GM12872 (cell line): ENCODE measurements at regions not wholly inside any gene's neighbourhood (a gene's known extent, or its start where the extent isn't known, plus 50 kb on each side); places are given as distances from the start of the nearest gene placed in this dataset.

Experiments
- CTCF ChIP-seq: IDR thresholded peaks from 3 replicates; pipeline ENCODE4 v1.5.1; 2011; ENCODE audit warnings: low read depth, mild to moderate bottlenecking, low read length, moderate library complexity; ENCODE audit not compliant: insufficient read depth

DNA sequence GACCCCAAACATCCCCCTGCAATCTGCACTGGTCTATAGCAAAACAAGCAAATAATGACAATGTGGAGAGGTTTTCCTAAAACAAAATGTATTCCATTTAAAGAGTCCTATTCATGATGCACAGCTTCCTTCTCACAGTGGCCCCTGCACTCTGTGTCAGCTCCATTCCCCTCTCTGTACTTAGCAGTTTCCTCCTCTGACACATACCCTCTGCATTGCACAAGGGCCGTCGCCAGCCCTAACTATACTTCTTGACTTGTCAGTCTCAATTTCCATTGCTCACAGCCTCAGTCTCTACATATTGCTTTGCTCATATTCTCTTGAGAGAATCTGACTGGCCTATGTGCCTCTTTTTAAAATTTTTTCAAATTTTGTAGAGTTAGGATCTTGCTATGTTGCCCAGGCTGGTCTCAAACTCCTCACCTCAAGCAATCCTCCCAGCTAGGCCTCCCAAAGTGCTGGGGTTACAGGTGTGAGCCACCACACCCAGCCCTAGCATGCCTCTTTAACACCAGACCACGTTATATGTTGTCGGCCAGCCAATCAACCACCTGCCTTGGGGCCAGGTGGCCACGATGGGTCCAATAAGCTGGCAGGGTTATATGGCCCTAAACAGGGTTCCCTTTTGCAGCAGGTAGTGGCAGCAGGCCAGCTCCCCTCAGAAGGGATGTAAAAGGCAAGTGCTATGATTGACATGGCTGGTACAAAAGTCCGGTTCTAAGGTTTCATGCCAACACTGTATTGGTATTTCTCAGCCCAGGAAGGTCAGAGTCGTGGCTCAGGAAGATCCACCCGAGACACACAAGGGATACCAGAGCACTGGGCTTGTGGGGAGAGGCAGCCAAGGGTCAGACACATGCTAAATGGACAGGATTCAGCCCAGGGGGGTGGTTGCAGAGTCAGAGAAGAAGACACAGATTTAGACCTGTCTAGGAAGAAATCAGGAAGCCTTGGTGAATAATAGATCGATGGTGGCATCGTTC lies 59.0 kb upstream of the SMAD3 start:
- no peak for TF ChIP-seq CTCF

GRCh38 chr15:67009576-67010569 lies 55.5 kb upstream of the SMAD3 start:
- TF ChIP-seq CTCF, result no peak

DNA sequence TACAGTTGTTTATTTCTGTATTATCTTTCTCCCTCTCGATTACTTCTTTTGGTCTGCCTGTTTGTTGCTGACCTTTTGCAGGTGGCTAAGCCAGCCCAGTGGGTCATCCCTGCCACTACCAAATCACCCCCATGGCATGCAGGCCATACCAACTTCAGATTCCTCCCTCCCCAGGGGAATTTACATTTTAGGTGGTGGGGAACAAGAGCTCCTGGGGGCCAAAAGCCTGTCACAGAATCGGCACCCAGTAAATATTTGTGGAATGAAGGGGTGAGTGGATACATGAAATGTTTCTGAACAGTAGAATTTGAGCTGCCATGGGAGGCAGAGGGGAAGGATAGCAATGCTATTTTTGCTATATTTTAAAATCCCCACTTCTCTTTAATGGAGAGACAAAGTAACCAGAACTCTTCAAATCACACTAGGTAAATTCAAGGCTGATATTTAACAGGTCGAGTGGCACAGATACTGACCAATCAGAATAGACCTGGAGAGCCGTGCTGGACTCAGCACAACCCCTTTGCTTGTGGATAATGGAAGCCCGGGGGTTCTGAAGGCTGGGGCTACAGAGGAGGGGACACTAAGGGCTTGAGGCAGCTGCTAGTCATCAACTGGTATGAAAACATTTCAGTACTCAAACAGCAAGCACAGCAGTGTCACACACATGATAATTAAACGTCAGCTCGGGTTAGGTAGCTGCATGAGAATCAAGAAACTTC lies 54.3 kb upstream of the SMAD3 start:
- TF ChIP-seq CTCF, result no peak

- TF ChIP-seq CTCF, result no peak
Observed at GRCh38 chr15:67011617-67012005, 53.8 kb upstream of the SMAD3 start.

- TF ChIP-seq CTCF, result no peak
Observed at GRCh38 chr15:67013696-67014095, 51.7 kb upstream of the SMAD3 start.
